Endometrium (tissue), 2 donors: ENCODE measurements at regions not wholly inside any gene's neighbourhood (a gene's known extent, or its start where the extent isn't known, plus 50 kb on each side); places are given as distances from the start of the nearest gene placed in this dataset.
"Not testable (repeated sequence)": the region's sequence is repeated elsewhere in the genome, so short reads cannot be mapped to it uniquely, and the experiment has no call there.

Experiments
- FAIRE-seq: peaks from 2 replicates; lab custom pipeline; 2012; peaks lifted over from hg19 to GRCh38; lab: Jason Lieb, UNC
- donor health status: control.
- donor health status: control.

- no peak for FAIRE-seq
Observed at GRCh38 chr20:54736421-54736820, 261.0 kb downstream of the DOK5 start.

GRCh38 chr20:54733687-54734086, 258.3 kb downstream of the DOK5 start:
- FAIRE-seq: no peak

GRCh38 chr20:54727490-54727889, 252.1 kb downstream of the DOK5 start:
- FAIRE-seq: no peak

GRCh38 chr20:54726687-54727300, 251.4 kb downstream of the DOK5 start:
- no peak for FAIRE-seq

- not testable (repeated sequence) for FAIRE-seq
Observed at GRCh38 chr20:54725266-54725665, 249.9 kb downstream of the DOK5 start.

GRCh38 chr20:54723723-54724122, 248.3 kb downstream of the DOK5 start:
- no peak for FAIRE-seq

GRCh38 chr20:54717983-54718382, 242.6 kb downstream of the DOK5 start:
- no peak for FAIRE-seq

- no peak for FAIRE-seq
Observed at GRCh38 chr20:54716790-54717189, 241.4 kb downstream of the DOK5 start.

GRCh38 chr20:54716174-54716747, 240.9 kb downstream of the DOK5 start:
- FAIRE-seq: no peak

GRCh38 chr20:54714817-54715216, 239.4 kb downstream of the DOK5 start:
- FAIRE-seq: no peak

GRCh38 chr20:54713727-54714126, 238.3 kb downstream of the DOK5 start:
- FAIRE-seq: no peak

GRCh38 chr20:54711071-54711470, 235.7 kb downstream of the DOK5 start:
- FAIRE-seq: no peak

- FAIRE-seq: no peak
Observed at GRCh38 chr20:54710341-54710740, 234.9 kb downstream of the DOK5 start.

GRCh38 chr20:54708229-54708628, 232.8 kb downstream of the DOK5 start:
- FAIRE-seq: no peak

GRCh38 chr20:54707801-54708200, 232.4 kb downstream of the DOK5 start:
- FAIRE-seq: no peak

GRCh38 chr20:54706581-54706980, 231.2 kb downstream of the DOK5 start:
- FAIRE-seq: no peak

GRCh38 chr20:54704032-54704635, 228.7 kb downstream of the DOK5 start:
- FAIRE-seq: no peak
